Ishikawa (cell line): ENCODE measurements at regions not wholly inside any gene's neighbourhood (a gene's known extent, or its start where the extent isn't known, plus 50 kb on each side); places are given as distances from the start of the nearest gene placed in this dataset.

Source experiments
- CEBPB ChIP-seq: IDR thresholded peaks from 2 replicates; pipeline ENCODE4 v1.6.1; 2012
- CREB1 ChIP-seq: IDR thresholded peaks from 2 replicates; pipeline ENCODE4 v1.6.1; 2012; ENCODE audit warnings: low read depth
- EGR1 ChIP-seq: IDR thresholded peaks from 2 replicates; pipeline ENCODE4 v1.6.1; 2012
- EP300 ChIP-seq: IDR thresholded peaks from 2 replicates; pipeline ENCODE4 v1.6.1; 2012; ENCODE audit warnings: borderline replicate concordance
- FOXM1 ChIP-seq: IDR thresholded peaks from 2 replicates; pipeline ENCODE4 v1.6.1; 2012; ENCODE audit warnings: low read depth, borderline replicate concordance
- MAX ChIP-seq: IDR thresholded peaks from 2 replicates; pipeline ENCODE4 v1.6.1; 2012
- NFIC ChIP-seq: IDR thresholded peaks from 2 replicates; pipeline ENCODE4 v1.6.1; 2012
- RAD21 ChIP-seq: IDR thresholded peaks from 2 replicates; pipeline ENCODE4 v1.6.1; 2012; ENCODE audit warnings: low read depth
- REST ChIP-seq: IDR thresholded peaks from 2 replicates; pipeline ENCODE4 v1.6.1; 2012; ENCODE audit warnings: low read depth, mild to moderate bottlenecking
- TAF1 ChIP-seq: IDR thresholded peaks from 2 replicates; pipeline ENCODE4 v1.6.1; 2012; ENCODE audit warnings: low read depth, mild to moderate bottlenecking
- TCF12 ChIP-seq: IDR thresholded peaks from 2 replicates; pipeline ENCODE4 v1.6.1; 2012; ENCODE audit warnings: low read depth
- TEAD4 ChIP-seq: IDR thresholded peaks from 2 replicates; pipeline ENCODE4 v1.6.1; 2012
- YY1 ChIP-seq: IDR thresholded peaks from 2 replicates; pipeline ENCODE4 v1.6.1; 2012; ENCODE audit warnings: low read depth
- ZBTB7A ChIP-seq: IDR thresholded peaks from 2 replicates; pipeline ENCODE4 v1.6.1; 2012; ENCODE audit warnings: low read depth
- TF ChIP-seq, protein P1 (sequence below): IDR thresholded peaks from 2 replicates; pipeline ENCODE4 v1.6.1; 2012

- TF ChIP-seq CREB1 (no peak), TAF1 (no peak), EGR1 (no peak), EP300 (no peak), TEAD4 (no peak), FOXM1 (no peak)
- TF ChIP-seq, protein P1, sequence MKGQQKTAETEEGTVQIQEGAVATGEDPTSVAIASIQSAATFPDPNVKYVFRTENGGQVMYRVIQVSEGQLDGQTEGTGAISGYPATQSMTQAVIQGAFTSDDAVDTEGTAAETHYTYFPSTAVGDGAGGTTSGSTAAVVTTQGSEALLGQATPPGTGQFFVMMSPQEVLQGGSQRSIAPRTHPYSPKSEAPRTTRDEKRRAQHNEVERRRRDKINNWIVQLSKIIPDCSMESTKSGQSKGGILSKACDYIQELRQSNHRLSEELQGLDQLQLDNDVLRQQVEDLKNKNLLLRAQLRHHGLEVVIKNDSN: no peak
Measured at GRCh38 chr2:77578354-77578753, 56.2 kb upstream of the LRRTM4 start.

DNA sequence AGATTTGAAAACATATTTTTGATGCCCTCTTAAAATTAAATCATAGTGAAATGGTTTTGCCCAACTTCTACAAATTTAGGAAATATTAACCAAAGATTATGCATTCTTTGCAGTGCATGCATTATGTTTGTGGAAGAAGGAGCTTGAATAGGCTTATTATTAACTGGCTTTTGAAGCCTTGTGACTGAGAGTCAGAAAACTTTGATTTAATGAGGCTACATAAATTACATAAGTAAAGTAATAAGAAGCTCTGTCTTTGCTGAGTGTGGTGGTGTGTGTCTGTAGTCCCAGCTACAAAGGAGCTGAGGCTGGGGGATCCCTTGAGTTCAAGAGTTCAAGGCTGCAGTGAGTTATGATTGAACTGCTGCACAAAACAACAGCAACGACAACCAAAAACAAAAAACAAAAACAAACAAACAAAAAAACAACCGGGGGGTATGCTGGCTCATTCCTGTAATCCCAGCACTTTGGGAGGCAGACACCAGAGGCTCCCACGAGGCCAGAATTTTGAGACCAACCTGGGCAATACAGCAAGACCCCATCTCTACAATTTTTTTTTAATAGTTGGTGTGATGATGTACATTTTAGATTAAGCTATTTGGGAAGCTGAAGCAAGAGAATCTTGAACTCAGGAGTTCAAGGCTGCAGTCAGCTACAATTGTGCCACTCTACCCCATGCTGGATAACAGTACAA lies 57.0 kb upstream of the LRRTM4 start:
- TF ChIP-seq TEAD4 (no peak), EP300 (no peak), FOXM1 (no peak), NFIC (no peak), ZBTB7A (no peak), TCF12 (no peak), CREB1 (no peak), YY1 (no peak)
- TF ChIP-seq, protein P1: no peak

DNA sequence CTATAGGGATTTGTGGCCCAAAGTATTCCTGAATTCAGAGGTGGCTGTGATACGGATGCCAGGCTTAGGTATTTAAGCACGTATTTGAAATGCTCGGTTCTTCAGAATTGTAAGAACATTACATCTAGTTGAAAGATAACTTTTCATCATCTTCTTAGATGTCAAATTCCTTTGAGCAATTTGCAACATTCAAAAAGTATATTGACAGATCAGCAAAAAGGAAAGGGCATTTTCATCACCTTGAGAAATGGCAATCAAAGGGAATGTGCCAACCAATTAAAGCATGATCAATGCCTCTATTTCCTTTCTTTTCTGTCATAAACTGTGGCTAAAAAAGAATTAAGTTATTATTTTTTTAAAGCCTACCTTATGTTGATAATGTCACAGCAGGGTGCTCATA lies 66.3 kb upstream of the LRRTM4 start:
- TF ChIP-seq REST (no peak), ZBTB7A (no peak), EGR1 (no peak)

DNA sequence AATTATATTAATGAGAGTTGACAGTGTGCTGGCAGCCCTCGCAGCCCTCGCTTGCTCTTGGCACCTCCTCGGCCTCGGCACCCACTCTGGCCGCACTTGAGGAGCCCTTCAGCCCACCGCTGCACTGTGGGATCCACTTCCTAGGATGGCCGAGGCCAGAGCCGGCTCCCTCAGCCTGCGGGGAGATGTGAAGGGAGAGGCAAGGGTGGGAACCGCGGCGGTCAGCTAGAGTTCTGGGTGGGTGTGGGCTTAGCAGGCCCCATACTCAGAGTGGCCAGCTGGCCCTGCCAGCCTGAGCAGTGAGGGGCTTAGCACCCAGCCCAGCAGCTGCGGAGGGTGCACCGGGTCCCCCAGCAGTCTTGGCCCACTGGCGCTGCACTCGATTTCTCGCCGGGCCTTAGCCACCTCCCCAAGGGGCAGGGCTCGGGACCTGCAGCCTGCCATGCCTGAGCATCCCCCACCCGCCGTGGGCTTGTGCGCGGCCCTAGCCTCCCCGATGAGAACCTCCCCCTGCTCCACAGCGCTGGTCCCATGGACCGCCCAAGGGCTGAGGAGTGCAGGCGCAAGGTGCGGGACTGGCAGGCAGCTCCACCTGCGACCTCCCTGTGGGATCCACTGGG lies 68.2 kb upstream of the LRRTM4 start:
- TF ChIP-seq NFIC: no peak
- TF ChIP-seq RAD21: no peak
- no peak for TF ChIP-seq TAF1
- no peak for TF ChIP-seq TCF12

GRCh38 chr2:77602771-77603170 lies 80.6 kb upstream of the LRRTM4 start:
- TF ChIP-seq CEBPB (no peak), ZBTB7A (no peak), TEAD4 (no peak), REST (no peak), NFIC (no peak), MAX (no peak), EGR1 (no peak)

GRCh38 chr2:77604953-77605929 lies 83.1 kb upstream of the LRRTM4 start:
- TF ChIP-seq CEBPB (no peak), RAD21 (no peak), TEAD4 (no peak), TCF12 (no peak), FOXM1 (no peak)
